ENCODE measurements at regions not wholly inside any gene's neighbourhood (a gene's known extent, or its start where the extent isn't known, plus 50 kb on each side); places are given as distances from the start of the nearest gene placed in this dataset.

- TF ChIP-seq CTCF (IDR thresholded peaks at IDR 0.05) (no peak), EP300 (IDR thresholded peaks at IDR 0.05) (no peak), POLR2A (IDR thresholded peaks at IDR 0.05) (no peak)
- no peaks in the 10 kb centered on the region for H3K4me1 ChIP-seq
- no peaks in the 10 kb centered on the region for H3K27me3 ChIP-seq
- WGBS, 2 donors, result 67 to 75% methylated on average over 1 of the region's 1 CpG
- no peak overlapping the region for H3K4me3 ChIP-seq
- no peaks in the 10 kb centered on the region for H3K36me3 ChIP-seq
- peaks cover 0 to under 1% (median 0%) of the 10 kb centered on the region in 4 donors for H3K9me3 ChIP-seq
- no peak overlapping the region for H3K27ac ChIP-seq
- DNase-seq (ENCODE audit: low spot score in 2 of 2), result no peak
Observed at GRCh38 chr12:59980476-59980875, 384.6 kb downstream of the SLC16A7 start.

- Histone ChIP-seq H3K4me3 (no peak overlapping the region), H3K4me1 (no peaks in the 10 kb centered on the region), H3K27ac (no peak overlapping the region), H3K9me3 (no peaks in the 10 kb centered on the region), H3K27me3 (no peaks in the 10 kb centered on the region), H3K36me3 (no peaks in the 10 kb centered on the region)
- TF ChIP-seq POLR2A (IDR thresholded peaks at IDR 0.05) (no peak), CTCF (IDR thresholded peaks at IDR 0.05) (no peak), EP300 (IDR thresholded peaks at IDR 0.05) (no peak)
- DNase-seq (ENCODE audit: low spot score in 2 of 2), result no peak
- 86 to 90% methylated on average over 4 of the region's 4 CpGs for WGBS, 2 donors
Observed at GRCh38 chr12:59999291-59999690, 403.5 kb downstream of the SLC16A7 start.

- 71 to 82% methylated on average over 1 of the region's 1 CpG for WGBS, 2 donors
- no peak for TF ChIP-seq POLR2A (IDR thresholded peaks at IDR 0.05)
- no peak for TF ChIP-seq EP300 (IDR thresholded peaks at IDR 0.05)
- TF ChIP-seq CTCF (IDR thresholded peaks at IDR 0.05), result no peak
- Histone ChIP-seq H3K36me3 (no peaks in the 10 kb centered on the region), H3K9me3 (no peaks in the 10 kb centered on the region), H3K4me1 (no peaks in the 10 kb centered on the region), H3K27me3 (no peaks in the 10 kb centered on the region), H3K4me3 (no peak overlapping the region), H3K27ac (no peak overlapping the region)
- no peak for DNase-seq (ENCODE audit: low spot score in 2 of 2)
Observed at GRCh38 chr12:60010486-60010885, 414.7 kb downstream of the SLC16A7 start.

- DNase-seq (ENCODE audit: low spot score in 2 of 2), result no peak
- no peaks in the 10 kb centered on the region for H3K27me3 ChIP-seq
- H3K4me3 ChIP-seq, result no peak overlapping the region
- no peak overlapping the region for H3K27ac ChIP-seq
- WGBS, 2 donors, result 35 to 49% methylated on average over 1 of the region's 1 CpG
- no peaks in the 10 kb centered on the region for H3K9me3 ChIP-seq
- TF ChIP-seq EP300 (IDR thresholded peaks at IDR 0.05) (no peak), CTCF (IDR thresholded peaks at IDR 0.05) (no peak), POLR2A (IDR thresholded peaks at IDR 0.05) (no peak)
- H3K36me3 ChIP-seq, result no peaks in the 10 kb centered on the region
- H3K4me1 ChIP-seq, result no peaks in the 10 kb centered on the region
Observed at GRCh38 chr12:60012659-60013058, 416.8 kb downstream of the SLC16A7 start.

- Histone ChIP-seq H3K27me3 (no peaks in the 10 kb centered on the region), H3K9me3 (no peaks in the 10 kb centered on the region), H3K36me3 (no peaks in the 10 kb centered on the region), H3K4me1 (no peaks in the 10 kb centered on the region), H3K4me3 (no peak overlapping the region), H3K27ac (no peak overlapping the region)
- no peak for DNase-seq (ENCODE audit: low spot score in 2 of 2)
- TF ChIP-seq POLR2A (IDR thresholded peaks at IDR 0.05) (no peak), EP300 (IDR thresholded peaks at IDR 0.05) (no peak), CTCF (IDR thresholded peaks at IDR 0.05) (no peak)
Observed at GRCh38 chr12:60014436-60014835, 418.6 kb downstream of the SLC16A7 start.
